ENCODE measurements at regions not wholly inside any gene's neighbourhood (a gene's known extent, or its start where the extent isn't known, plus 50 kb on each side); places are given as distances from the start of the nearest gene placed in this dataset.

GRCh38 chr16:86401126-86401525 lies 109.2 kb upstream of the FOXF1 start:
- TF ChIP-seq, protein P1, sequence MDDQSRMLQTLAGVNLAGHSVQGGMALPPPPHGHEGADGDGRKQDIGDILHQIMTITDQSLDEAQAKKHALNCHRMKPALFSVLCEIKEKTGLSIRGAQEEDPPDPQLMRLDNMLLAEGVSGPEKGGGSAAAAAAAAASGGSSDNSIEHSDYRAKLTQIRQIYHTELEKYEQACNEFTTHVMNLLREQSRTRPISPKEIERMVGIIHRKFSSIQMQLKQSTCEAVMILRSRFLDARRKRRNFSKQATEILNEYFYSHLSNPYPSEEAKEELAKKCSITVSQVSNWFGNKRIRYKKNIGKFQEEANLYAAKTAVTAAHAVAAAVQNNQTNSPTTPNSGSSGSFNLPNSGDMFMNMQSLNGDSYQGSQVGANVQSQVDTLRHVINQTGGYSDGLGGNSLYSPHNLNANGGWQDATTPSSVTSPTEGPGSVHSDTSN (IDR thresholded peaks at IDR 0.05; ENCODE audit: insufficient replicate concordance, low read depth, low read length), result no peak
- TF ChIP-seq CEBPB (IDR thresholded peaks at IDR 0.05; ENCODE audit: borderline replicate concordance in 1 of 2, low read depth in 2 of 2, low read length in 2 of 2) (no peak), RELA (IDR thresholded peaks at IDR 0.05; ENCODE audit: borderline replicate concordance, partially characterized antibody) (no peak), POLR2A (IDR thresholded peaks at IDR 0.05; ENCODE audit: low read depth, low read length) (no peak)

All from GM12878 (cell line).